Muscle of back (tissue), 3 donors: ENCODE measurements at regions not wholly inside any gene's neighbourhood (a gene's known extent, or its start where the extent isn't known, plus 50 kb on each side); places are given as distances from the start of the nearest gene placed in this dataset.

ENCODE experiments used
- DNase-seq, 3 donors: peaks; one replicate each; pipeline versions ENCODE4 v3.0.0 to v3.0.0-alpha.2; 2013

- peak in 1 of 3 donors; percentile 7 for DNase-seq
Measured at GRCh38 chr1:98044766-98045165, 123.9 kb upstream of the DPYD start.

GRCh38 chr1:98044071-98044697 is 123.3 kb upstream of the DPYD start:
- DNase-seq = no peak

- no peak for DNase-seq
Measured at GRCh38 chr1:98035602-98036002, 114.8 kb upstream of the DPYD start.

DNA sequence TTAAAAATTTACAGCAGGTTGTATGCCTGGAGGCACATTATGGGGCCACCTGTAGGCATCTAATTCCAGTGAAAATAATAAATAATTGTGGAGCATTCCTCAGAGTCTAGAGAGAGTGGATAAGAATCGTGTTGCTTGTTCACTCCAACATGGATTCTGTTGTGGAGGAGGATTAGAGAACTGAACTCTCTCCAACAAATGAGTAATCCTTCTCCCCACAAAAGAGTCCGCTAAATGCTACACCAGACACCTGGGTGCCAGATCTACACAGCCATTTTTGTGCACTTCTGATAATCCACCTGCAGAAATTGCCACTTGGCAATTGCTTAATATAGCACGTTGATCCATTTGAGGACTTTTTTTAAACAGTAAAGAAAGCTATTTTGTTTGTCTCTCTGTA is 113.7 kb upstream of the DPYD start:
- DNase-seq = no peak

GRCh38 chr1:98032958-98033357 is 112.1 kb upstream of the DPYD start:
- no peak for DNase-seq

DNA sequence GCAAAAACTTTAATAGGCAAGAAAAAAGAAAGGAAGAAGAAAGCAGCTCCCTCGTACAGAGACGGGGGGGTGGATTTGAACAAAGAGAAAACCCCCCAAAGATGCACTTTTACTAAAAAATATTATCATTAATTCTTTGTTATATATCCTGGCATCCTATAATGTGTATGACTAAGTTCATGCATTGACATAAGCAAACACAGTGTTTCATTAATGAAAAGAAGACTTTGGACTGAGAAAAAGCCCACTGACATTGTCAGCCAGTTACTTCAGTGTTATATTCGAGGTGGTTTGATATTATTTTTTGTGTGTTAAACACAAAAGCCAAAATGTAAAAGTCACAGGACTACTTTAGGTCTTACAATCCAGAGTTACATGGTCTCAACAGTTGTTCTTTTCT is 110.1 kb upstream of the DPYD start:
- DNase-seq = no peak

- peak in 1 of 3 donors; percentile 57 for DNase-seq
Measured at GRCh38 chr1:98030483-98030882, 109.6 kb upstream of the DPYD start.

- no peak for DNase-seq
Measured at GRCh38 chr1:98028800-98029199, 108.0 kb upstream of the DPYD start.

DNA sequence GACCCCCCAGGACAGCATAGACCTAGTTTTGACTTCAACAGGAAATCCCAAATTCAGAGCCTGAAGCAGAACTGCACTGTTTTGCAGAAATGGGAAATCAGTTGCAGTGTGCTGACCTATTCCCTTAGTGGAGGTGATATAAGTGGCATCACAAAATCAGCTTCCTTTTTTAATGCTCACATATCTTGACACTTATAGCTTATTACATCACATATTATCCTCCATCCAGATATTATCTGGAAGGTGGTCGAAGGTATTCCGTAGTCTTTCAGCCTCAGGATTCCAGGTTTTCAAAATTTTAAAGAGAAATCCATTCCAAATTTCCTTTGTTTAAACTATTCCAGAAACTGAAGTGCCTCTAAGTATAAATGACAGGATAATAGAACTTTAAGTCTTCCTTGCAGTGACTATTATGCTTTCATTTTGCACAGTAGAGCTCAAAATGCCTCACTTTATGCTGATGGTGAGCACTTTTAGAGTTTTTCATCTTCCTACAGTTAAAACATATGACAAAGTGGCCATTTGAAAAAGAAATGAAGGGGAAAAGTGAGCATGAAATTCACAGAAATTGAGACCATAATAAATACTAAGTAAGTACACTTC is 106.4 kb upstream of the DPYD start:
- DNase-seq = no peak

DNA sequence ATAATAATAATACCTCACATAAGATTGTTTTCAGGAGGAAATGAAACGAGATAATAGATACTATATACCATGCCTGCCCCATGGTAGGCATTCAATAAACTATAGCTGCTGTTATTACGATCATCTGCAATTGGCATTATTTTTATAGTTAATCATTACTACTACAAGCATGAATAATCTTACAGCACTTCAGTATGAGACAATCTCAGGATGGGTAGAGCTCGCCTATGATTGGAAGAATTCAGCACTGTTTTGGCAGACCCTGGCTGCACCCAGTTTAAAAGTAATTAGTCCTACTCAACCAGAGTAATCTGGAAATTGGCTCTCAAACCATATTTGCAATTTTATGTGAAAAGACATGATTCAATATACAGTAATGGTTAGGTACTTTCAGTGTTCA is 105.0 kb upstream of the DPYD start:
- no peak for DNase-seq

- no peak for DNase-seq
Measured at GRCh38 chr1:98021126-98021525, 100.3 kb upstream of the DPYD start.

DNA sequence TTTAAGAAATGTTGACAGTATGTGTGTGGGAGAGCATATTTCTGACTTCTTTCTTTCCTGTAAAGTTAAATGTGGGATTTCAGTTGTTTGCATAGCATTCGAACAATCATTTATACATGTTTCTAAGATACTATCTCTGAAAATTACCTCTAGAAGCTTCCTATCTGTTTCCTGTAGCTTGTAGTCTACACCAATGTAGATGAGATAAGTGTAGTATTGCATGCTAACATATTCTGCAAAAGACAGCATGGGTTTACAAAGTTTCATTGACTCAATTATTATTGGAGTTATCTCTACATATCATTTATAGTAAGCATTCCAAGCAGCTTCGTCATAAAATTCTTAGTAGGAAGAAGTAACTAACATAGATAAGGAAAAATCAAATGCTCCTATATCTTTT is 98.9 kb upstream of the DPYD start:
- DNase-seq = no peak

- no peak for DNase-seq
Measured at GRCh38 chr1:98018074-98018473, 97.2 kb upstream of the DPYD start.

GRCh38 chr1:98017184-98017583 is 96.3 kb upstream of the DPYD start:
- no peak for DNase-seq

DNA sequence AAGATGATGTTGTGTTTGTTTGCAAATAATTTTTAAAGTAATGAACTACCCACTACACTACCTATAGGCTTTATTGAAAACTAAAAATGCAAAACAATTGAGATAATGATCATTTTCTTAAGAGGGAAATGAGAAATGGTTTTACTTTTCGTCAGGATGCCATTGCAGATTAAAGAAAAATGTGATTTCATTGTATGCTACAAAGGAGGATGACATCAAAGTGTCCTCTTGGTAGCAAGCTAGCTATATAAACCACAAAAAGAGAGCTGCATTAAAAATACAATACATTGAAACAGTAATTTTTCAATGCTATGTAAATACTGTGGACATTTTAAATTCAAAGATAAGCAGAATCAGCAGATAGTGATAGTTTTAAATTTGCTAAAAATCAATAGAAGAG is 87.5 kb upstream of the DPYD start:
- DNase-seq = no peak

DNA sequence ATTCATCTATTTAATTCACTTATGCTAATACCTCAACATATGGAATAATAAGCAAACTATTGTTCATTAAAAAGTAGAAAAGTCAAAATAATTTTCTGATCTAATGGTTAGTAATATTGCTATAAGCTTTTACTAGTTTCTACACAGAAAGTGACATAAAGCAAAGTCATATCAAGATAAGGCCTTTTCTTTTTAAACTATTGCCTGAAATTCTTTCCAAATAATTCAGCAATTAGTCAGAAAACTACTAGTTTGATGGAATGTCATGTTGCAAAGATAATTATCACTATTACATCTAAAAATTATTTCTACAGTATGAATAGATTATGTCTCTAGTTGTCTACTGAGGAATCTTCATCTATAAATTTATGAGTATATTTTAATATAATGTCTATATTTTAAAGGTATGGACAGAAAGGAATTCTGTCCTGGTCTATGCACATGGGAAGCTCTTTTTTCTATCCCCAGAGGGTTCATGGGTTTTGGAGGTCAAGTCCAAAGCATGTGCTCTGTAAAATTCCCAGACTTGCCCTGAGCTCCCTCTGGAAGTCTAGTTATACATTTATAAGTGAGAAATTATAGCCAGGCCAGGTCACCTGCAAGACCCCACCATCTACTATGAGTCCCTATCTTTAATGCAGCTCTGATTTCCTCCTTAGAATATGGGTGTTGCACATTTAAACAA is 84.6 kb upstream of the DPYD start:
- DNase-seq = peak in 1 of 3 donors; percentile 25

GRCh38 chr1:98003442-98003841 is 82.6 kb upstream of the DPYD start:
- no peak for DNase-seq

GRCh38 chr1:98002288-98002687 is 81.5 kb upstream of the DPYD start:
- peak in 1 of 3 donors; percentile 2 for DNase-seq

- peak in 1 of 3 donors; percentile 2 for DNase-seq
Measured at GRCh38 chr1:98001764-98002163, 80.9 kb upstream of the DPYD start.

GRCh38 chr1:97999320-97999719 is 78.5 kb upstream of the DPYD start:
- peak in 1 of 3 donors; percentile 62 for DNase-seq

GRCh38 chr1:97996880-97997279 is 76.0 kb upstream of the DPYD start:
- no peak for DNase-seq

DNA sequence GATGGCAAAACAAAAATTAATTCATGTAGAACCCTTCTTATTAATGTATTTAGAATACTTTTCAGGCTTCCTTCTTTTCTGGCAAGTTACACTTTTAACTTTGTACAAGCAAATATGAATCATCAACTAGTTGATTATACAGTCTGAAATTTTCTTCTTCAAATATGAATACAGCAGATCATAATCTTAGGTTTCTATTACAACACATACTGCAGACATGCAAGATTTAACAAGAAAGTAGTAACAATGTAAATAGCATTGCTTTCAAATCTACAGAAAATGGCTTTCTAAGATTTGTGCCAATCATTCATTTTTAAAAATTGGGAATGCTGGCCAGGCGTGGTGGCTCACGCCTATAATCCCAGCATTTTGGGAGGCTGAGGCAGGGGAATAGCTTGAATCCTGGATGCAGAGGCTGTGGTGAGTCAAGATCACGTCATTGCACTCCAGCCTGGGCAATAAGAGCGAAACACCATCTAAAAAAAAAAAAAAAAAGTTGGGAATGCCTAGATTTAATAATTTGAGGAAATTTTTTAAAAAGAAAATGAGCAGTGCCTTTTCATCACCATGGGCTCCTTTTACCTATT is 68.4 kb upstream of the DPYD start:
- no peak for DNase-seq
